Kidney epithelial cell (primary cell): ENCODE measurements at regions not wholly inside any gene's neighbourhood (a gene's known extent, or its start where the extent isn't known, plus 50 kb on each side); places are given as distances from the start of the nearest gene placed in this dataset.
A peak's percentile ranks its signal among the peaks of the same experiment; 100 is the strongest.

ENCODE experiments used
- DNase-seq: peaks from one replicate; pipeline ENCODE4 v3.0.0-alpha.2; 2010; ENCODE audit warnings: low read depth
- H3K27me3 ChIP-seq: 2 replicates; pipeline ENCODE4 v1.6.0; 2011; ENCODE audit warnings: low read length; ENCODE audit not compliant: control insufficient read depth, insufficient read depth
- H3K36me3 ChIP-seq: 2 replicates; pipeline ENCODE4 v1.5.1; 2011; ENCODE audit warnings: low read length; ENCODE audit not compliant: control insufficient read depth, insufficient read depth
- H3K4me3 ChIP-seq: 2 replicates; pipeline ENCODE4 v1.5.1; 2011; ENCODE audit warnings: low read depth, mild to moderate bottlenecking, control low read depth, low read length
- TF ChIP-seq, protein P1 (sequence below): IDR thresholded peaks from 2 replicates; pipeline ENCODE4 v1.5.1; 2011; ENCODE audit warnings: mild to moderate bottlenecking, moderate library complexity, low read length, control low read depth, inconsistent platforms; ENCODE audit not compliant: insufficient read depth, poor library complexity, severe bottlenecking

GRCh38 chr3:43223670-43224364 lies 62.5 kb upstream of the SNRK start:
- Histone ChIP-seq H3K36me3 (no peaks in the 10 kb centered on the region), H3K4me3 (no peak overlapping the region), H3K27me3 (no peaks in the 10 kb centered on the region)
- TF ChIP-seq, protein P1, sequence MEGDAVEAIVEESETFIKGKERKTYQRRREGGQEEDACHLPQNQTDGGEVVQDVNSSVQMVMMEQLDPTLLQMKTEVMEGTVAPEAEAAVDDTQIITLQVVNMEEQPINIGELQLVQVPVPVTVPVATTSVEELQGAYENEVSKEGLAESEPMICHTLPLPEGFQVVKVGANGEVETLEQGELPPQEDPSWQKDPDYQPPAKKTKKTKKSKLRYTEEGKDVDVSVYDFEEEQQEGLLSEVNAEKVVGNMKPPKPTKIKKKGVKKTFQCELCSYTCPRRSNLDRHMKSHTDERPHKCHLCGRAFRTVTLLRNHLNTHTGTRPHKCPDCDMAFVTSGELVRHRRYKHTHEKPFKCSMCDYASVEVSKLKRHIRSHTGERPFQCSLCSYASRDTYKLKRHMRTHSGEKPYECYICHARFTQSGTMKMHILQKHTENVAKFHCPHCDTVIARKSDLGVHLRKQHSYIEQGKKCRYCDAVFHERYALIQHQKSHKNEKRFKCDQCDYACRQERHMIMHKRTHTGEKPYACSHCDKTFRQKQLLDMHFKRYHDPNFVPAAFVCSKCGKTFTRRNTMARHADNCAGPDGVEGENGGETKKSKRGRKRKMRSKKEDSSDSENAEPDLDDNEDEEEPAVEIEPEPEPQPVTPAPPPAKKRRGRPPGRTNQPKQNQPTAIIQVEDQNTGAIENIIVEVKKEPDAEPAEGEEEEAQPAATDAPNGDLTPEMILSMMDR, result peak; percentile 27
- no peak for DNase-seq

GRCh38 chr3:43222590-43222989 lies 63.8 kb upstream of the SNRK start:
- Histone ChIP-seq H3K27me3 (no peaks in the 10 kb centered on the region), H3K36me3 (no peaks in the 10 kb centered on the region), H3K4me3 (no peak overlapping the region)
- no peak for DNase-seq
- TF ChIP-seq, protein P1, result no peak

DNA sequence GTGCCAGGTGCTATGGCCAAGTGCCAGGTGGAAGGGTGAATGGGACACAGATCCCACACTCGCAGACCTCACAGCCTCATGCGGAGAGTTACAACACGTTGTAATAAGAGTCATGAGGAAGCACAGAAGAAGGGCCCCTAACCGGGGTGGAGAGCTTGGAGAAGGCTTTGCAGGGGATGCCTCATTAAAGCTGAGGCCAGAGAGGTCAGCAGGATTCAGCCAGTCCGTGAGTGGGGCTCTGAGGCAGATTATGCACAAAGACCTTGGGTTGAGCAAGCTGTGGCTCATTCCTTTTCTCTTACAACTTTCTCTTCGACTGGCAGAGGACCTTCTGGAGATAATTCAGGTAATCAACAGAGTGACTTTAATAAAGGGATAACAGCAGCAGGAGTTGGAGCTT lies 65.3 kb upstream of the SNRK start:
- Histone ChIP-seq H3K4me3 (no peak overlapping the region), H3K27me3 (no peaks in the 10 kb centered on the region), H3K36me3 (no peaks in the 10 kb centered on the region)
- TF ChIP-seq, protein P1, result no peak
- no peak for DNase-seq

GRCh38 chr3:43219616-43220015 lies 66.7 kb upstream of the SNRK start:
- H3K27me3 ChIP-seq, result no peaks in the 10 kb centered on the region
- no peak overlapping the region for H3K4me3 ChIP-seq
- DNase-seq, result no peak
- no peaks in the 10 kb centered on the region for H3K36me3 ChIP-seq
- TF ChIP-seq, protein P1, result no peak

GRCh38 chr3:43218921-43219320 lies 67.4 kb upstream of the SNRK start:
- TF ChIP-seq, protein P1, result no peak
- no peaks in the 10 kb centered on the region for H3K36me3 ChIP-seq

GRCh38 chr3:43218156-43218555 lies 68.2 kb upstream of the SNRK start:
- TF ChIP-seq, protein P1, result no peak
- Histone ChIP-seq H3K36me3 (no peaks in the 10 kb centered on the region), H3K4me3 (no peak overlapping the region), H3K27me3 (no peaks in the 10 kb centered on the region)
- no peak for DNase-seq

More at GRCh38 chr3:43218921-43219320, 67.4 kb upstream of the SNRK start:
- Histone ChIP-seq H3K27me3 (no peaks in the 10 kb centered on the region), H3K4me3 (no peak overlapping the region)
- no peak for DNase-seq
